CD4-positive, alpha-beta T cell (primary cell): ENCODE measurements at regions not wholly inside any gene's neighbourhood (a gene's known extent, or its start where the extent isn't known, plus 50 kb on each side); places are given as distances from the start of the nearest gene placed in this dataset.

Experiments
- ATAC-seq: fragments of 200-7000 bp; cut with Tn5 transposase; one replicate; pipeline ENCODE4 v1.10.0; 2022; ENCODE audit warnings: mild to moderate bottlenecking; ENCODE audit not compliant: poor library complexity
- CTCF ChIA-PET: fragments of 350-600 bp; sonication (Branson Sonifier 250); formaldehyde crosslinking; loops from one replicate; lab custom pipeline; 2021; ENCODE audit warnings: antibody characterized with exemption, inconsistent platforms; lab: Charles Lee
- POLR2A ChIA-PET: fragments of 350-600 bp; sonication (Branson Sonifier 250); formaldehyde crosslinking; loops from one replicate; lab custom pipeline; 2021; ENCODE audit warnings: antibody characterized with exemption, inconsistent platforms; lab: Charles Lee
- DNase-seq, 14 experiments: peaks; one replicate each; pipeline ENCODE4 v3.0.0-alpha.2; 2013 to 2020; ENCODE audit warnings: mixed read lengths in 2 of 14
- H3K27ac ChIP-seq, 2 donors: one replicate each; pipeline versions ENCODE4 v1.5.1 to v1.7.0; 2013; ENCODE audit warnings: low read length in 2 of 2, low read depth in 1 of 2, mild to moderate bottlenecking in 1 of 2
- H3K27me3 ChIP-seq, 2 experiments: 1 replicate in 1 of 2; 2 replicates in 1 of 2; pipeline versions ENCODE4 v1.6.1 to v1.7.0; 2013; ENCODE audit warnings: low read length in 2 of 2, control low read depth in 1 of 2, mild to moderate bottlenecking in 1 of 2, moderate library complexity in 1 of 2; ENCODE audit not compliant: insufficient read depth in 2 of 2, control insufficient read depth in 1 of 2
- H3K36me3 ChIP-seq: one replicate; pipeline ENCODE4 v1.6.1; 2013; ENCODE audit warnings: low read length, control low read depth; ENCODE audit not compliant: insufficient read depth
- H3K4me1 ChIP-seq: one replicate; pipeline ENCODE4 v1.6.1; 2013; ENCODE audit warnings: low read length, control low read depth; ENCODE audit not compliant: insufficient read depth
- H3K4me3 ChIP-seq: one replicate; pipeline ENCODE4 v1.5.1; 2013; ENCODE audit warnings: mild to moderate bottlenecking, low read length, moderate library complexity
- H3K9me3 ChIP-seq, 2 experiments: 1 replicate in 1 of 2; 2 replicates in 1 of 2; pipeline versions ENCODE4 v1.6.1 to v1.7.0; 2013; ENCODE audit warnings: low read length in 2 of 2, mild to moderate bottlenecking in 2 of 2, control low read depth in 1 of 2, moderate library complexity in 1 of 2; ENCODE audit not compliant: control insufficient read depth in 1 of 2, insufficient read depth in 1 of 2
- H3K27ac Mint-ChIP-seq: one replicate; pipeline ENCODE4 v1.8.0; 2020; ENCODE audit warnings: mixed read lengths
- H3K27me3 Mint-ChIP-seq: one replicate; pipeline ENCODE4 v1.8.0; 2021; ENCODE audit warnings: mixed read lengths
- H3K36me3 Mint-ChIP-seq: one replicate; pipeline ENCODE4 v1.8.0; 2021; ENCODE audit warnings: low read depth, mixed read lengths
- H3K4me1 Mint-ChIP-seq: one replicate; pipeline ENCODE4 v1.8.0; 2021; ENCODE audit warnings: low read depth, mixed read lengths
- H3K4me3 Mint-ChIP-seq: one replicate; pipeline ENCODE4 v1.8.0; 2020; ENCODE audit warnings: mild to moderate bottlenecking, mixed read lengths
- H3K9me3 Mint-ChIP-seq: one replicate; pipeline ENCODE4 v1.8.0; 2020; ENCODE audit warnings: mixed read lengths
- intact Hi-C, 2 experiments: fragments of 100-400 bp; cut with DNase I in 1 of 2; cut with micrococcal nuclease in 1 of 2; formaldehyde crosslinking; loops; one replicate each; pipeline versions ENCODE4 v1.15.1 to v1.9.0; 2023 to 2025; cut with DNase I, micrococcal nuclease
- TF ChIP-seq, protein P1 (sequence below): fragments of 200-600 bp; IDR thresholded peaks from one replicate; pipeline ENCODE4 v1.8.0; 2022; ENCODE audit warnings: antibody characterized with exemption, mild to moderate bottlenecking

GRCh38 chr7:121666306-121666705 is 206.7 kb upstream of the PTPRZ1 start:
- ATAC-seq: no peak
- Mint-ChIP-seq H3K4me1 (no peaks in the 10 kb centered on the region), H3K36me3 (no peaks in the 10 kb centered on the region), H3K27me3 (no peaks in the 10 kb centered on the region), H3K9me3 (no peaks in the 10 kb centered on the region), H3K27ac (no peak overlapping the region), H3K4me3 (no peak overlapping the region)
- no peak overlapping the region for H3K4me3 ChIP-seq
- H3K4me1 ChIP-seq: no peaks in the 10 kb centered on the region
- H3K36me3 ChIP-seq: no peaks in the 10 kb centered on the region
- intact Hi-C loops: no loop called here
- POLR2A ChIA-PET: no interaction called here
- DNase-seq: no peak
- CTCF ChIA-PET: no interaction called here
- no peaks in the 10 kb centered on the region for H3K27me3 ChIP-seq
- no peaks in the 10 kb centered on the region for H3K9me3 ChIP-seq
- TF ChIP-seq, protein P1, sequence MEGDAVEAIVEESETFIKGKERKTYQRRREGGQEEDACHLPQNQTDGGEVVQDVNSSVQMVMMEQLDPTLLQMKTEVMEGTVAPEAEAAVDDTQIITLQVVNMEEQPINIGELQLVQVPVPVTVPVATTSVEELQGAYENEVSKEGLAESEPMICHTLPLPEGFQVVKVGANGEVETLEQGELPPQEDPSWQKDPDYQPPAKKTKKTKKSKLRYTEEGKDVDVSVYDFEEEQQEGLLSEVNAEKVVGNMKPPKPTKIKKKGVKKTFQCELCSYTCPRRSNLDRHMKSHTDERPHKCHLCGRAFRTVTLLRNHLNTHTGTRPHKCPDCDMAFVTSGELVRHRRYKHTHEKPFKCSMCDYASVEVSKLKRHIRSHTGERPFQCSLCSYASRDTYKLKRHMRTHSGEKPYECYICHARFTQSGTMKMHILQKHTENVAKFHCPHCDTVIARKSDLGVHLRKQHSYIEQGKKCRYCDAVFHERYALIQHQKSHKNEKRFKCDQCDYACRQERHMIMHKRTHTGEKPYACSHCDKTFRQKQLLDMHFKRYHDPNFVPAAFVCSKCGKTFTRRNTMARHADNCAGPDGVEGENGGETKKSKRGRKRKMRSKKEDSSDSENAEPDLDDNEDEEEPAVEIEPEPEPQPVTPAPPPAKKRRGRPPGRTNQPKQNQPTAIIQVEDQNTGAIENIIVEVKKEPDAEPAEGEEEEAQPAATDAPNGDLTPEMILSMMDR: no peak
- no peak overlapping the region for H3K27ac ChIP-seq

- no peak overlapping the region for H3K27ac ChIP-seq
- POLR2A ChIA-PET: no interaction called here
- Mint-ChIP-seq H3K27ac (no peak overlapping the region), H3K27me3 (no peaks in the 10 kb centered on the region), H3K4me1 (no peaks in the 10 kb centered on the region), H3K9me3 (peaks cover 8% of the 10 kb centered on the region), H3K36me3 (no peaks in the 10 kb centered on the region), H3K4me3 (no peak overlapping the region)
- ATAC-seq (no peak), DNase-seq (no peak)
- TF ChIP-seq, protein P1: no peak
- H3K36me3 ChIP-seq: no peaks in the 10 kb centered on the region
- H3K27me3 ChIP-seq: no peaks in the 10 kb centered on the region
- CTCF ChIA-PET: no interaction called here
- intact Hi-C loops: no loop called here
- H3K9me3 ChIP-seq: no peaks in the 10 kb centered on the region
- H3K4me1 ChIP-seq: no peaks in the 10 kb centered on the region
- H3K4me3 ChIP-seq: no peak overlapping the region
Measured at GRCh38 chr7:121643320-121643719, 229.6 kb upstream of the PTPRZ1 start.

DNA sequence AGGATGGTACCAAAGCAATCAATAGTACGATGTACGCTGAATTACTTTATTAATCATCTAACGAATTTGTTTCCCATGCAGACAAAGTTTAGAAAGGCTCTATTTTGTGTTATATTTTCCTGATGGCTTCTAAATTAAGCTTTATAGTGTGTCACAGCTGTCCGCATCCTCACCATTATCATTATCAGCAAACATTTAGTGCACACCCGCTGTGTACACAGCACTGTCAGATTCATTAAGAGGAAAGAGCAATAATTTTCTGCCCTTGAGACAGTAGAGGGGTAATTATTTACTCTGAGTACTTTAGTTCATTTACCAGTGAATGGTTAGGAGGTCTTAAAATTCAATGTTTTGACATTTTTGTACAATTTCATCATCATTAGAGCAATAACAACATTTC is 233.3 kb upstream of the PTPRZ1 start:
- H3K4me1 ChIP-seq: no peaks in the 10 kb centered on the region
- H3K36me3 ChIP-seq: no peaks in the 10 kb centered on the region
- no peaks in the 10 kb centered on the region for H3K9me3 ChIP-seq
- POLR2A ChIA-PET: no interaction called here
- H3K27ac ChIP-seq: no peak overlapping the region
- no peaks in the 10 kb centered on the region for H3K27me3 ChIP-seq
- DNase-seq (no peak), ATAC-seq (no peak)
- H3K4me3 ChIP-seq: no peak overlapping the region
- CTCF ChIA-PET: no interaction called here
- no peaks in the 10 kb centered on the region for H3K27me3 Mint-ChIP-seq
- peaks cover 4% of the 10 kb centered on the region for H3K9me3 Mint-ChIP-seq
- H3K36me3 Mint-ChIP-seq: no peaks in the 10 kb centered on the region
- intact Hi-C loops: no loop called here
- H3K27ac Mint-ChIP-seq: no peak overlapping the region
- TF ChIP-seq, protein P1: no peak
- H3K4me3 Mint-ChIP-seq: no peak overlapping the region
- H3K4me1 Mint-ChIP-seq: no peaks in the 10 kb centered on the region
